Skeletal muscle tissue (tissue), 3 donors: ENCODE measurements at regions not wholly inside any gene's neighbourhood (a gene's known extent, or its start where the extent isn't known, plus 50 kb on each side); places are given as distances from the start of the nearest gene placed in this dataset.
"Not testable (repeated sequence)": the region's sequence is repeated elsewhere in the genome, so short reads cannot be mapped to it uniquely, and the experiment has no call there.

Source experiments
- H3K27ac ChIP-seq: one replicate; pipeline ENCODE4 v1.7.0; 2013; ENCODE audit warnings: mild to moderate bottlenecking, low read depth, low read length, inconsistent platforms
- H3K27me3 ChIP-seq, 3 donors: one replicate each; pipeline ENCODE4 v1.7.0; 2013; ENCODE audit warnings: low read length in 3 of 3; ENCODE audit not compliant: control insufficient read depth in 3 of 3, insufficient read depth in 3 of 3
- H3K36me3 ChIP-seq, 3 donors: one replicate each; pipeline ENCODE4 v1.7.0; 2013; ENCODE audit warnings: low read length in 3 of 3; ENCODE audit not compliant: control insufficient read depth in 3 of 3, insufficient read depth in 3 of 3
- H3K4me1 ChIP-seq, 3 donors: one replicate each; pipeline ENCODE4 v1.7.0; 2013; ENCODE audit warnings: low read length in 3 of 3, mild to moderate bottlenecking in 3 of 3; ENCODE audit not compliant: control insufficient read depth in 3 of 3, insufficient read depth in 3 of 3
- H3K4me3 ChIP-seq, 3 donors: one replicate each; pipeline ENCODE4 v1.7.0; 2013; ENCODE audit warnings: low read length in 3 of 3
- H3K9ac ChIP-seq, 3 donors: one replicate each; pipeline ENCODE4 v1.7.0; 2013; ENCODE audit warnings: low read length in 3 of 3, mild to moderate bottlenecking in 3 of 3, moderate library complexity in 2 of 3, low read depth in 1 of 3
- H3K9me3 ChIP-seq, 3 donors: one replicate each; pipeline ENCODE4 v1.7.0; 2013; ENCODE audit warnings: low read length in 3 of 3; ENCODE audit not compliant: control insufficient read depth in 3 of 3
- donor health status: Osteomylitis.

DNA sequence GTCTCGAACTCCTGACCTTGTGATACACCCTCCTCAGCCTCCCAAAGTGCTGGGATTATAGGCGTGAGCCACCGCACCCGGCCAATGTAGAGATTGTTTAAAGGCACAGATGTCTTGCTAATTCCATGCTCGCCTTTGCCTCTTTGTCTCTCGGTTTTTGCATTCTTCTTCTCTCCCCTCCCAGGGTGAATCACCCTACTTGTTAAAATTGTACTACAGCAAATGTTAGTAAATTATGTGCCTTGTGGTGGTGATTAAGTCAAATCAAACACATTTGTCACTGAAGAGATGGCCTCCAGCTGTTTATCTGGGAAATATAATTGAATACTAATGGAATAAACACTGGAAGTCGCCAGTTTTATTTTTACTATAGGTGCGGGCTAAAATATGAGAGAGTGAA, 384.4 kb upstream of the AUTS2 start:
- Histone ChIP-seq H3K27ac (no peak overlapping the region), H3K4me1 (no peaks in the 10 kb centered on the region), H3K4me3 (no peak overlapping the region), H3K9me3 (no peaks in the 10 kb centered on the region), H3K36me3 (no peaks in the 10 kb centered on the region), H3K9ac (no peak overlapping the region), H3K27me3 (peaks cover 0 to 10% (median 0%) of the 10 kb centered on the region in 3 donors)

DNA sequence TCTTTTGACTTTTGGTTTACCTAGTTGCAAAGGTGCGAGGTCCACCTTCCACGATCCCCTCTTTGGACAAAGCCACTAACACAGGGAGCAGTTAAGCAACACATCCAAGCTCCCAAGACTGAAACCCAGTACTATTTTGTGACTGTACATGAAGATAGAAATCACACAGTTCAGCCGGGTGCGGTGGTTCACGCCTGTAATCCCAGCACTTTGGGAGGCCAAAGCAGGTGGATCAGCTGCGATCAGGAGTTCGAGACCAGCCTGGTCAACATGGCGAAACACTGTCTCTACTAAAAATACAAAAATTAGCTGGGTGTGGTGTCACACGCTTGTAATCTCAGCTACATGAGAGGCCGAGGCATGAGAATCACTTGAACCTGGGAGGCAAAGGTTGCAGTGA, 382.8 kb upstream of the AUTS2 start:
- H3K36me3 ChIP-seq, H3K9ac ChIP-seq, H3K27ac ChIP-seq, H3K4me1 ChIP-seq, H3K27me3 ChIP-seq, H3K4me3 ChIP-seq, H3K9me3 ChIP-seq: not testable (repeated sequence)

DNA sequence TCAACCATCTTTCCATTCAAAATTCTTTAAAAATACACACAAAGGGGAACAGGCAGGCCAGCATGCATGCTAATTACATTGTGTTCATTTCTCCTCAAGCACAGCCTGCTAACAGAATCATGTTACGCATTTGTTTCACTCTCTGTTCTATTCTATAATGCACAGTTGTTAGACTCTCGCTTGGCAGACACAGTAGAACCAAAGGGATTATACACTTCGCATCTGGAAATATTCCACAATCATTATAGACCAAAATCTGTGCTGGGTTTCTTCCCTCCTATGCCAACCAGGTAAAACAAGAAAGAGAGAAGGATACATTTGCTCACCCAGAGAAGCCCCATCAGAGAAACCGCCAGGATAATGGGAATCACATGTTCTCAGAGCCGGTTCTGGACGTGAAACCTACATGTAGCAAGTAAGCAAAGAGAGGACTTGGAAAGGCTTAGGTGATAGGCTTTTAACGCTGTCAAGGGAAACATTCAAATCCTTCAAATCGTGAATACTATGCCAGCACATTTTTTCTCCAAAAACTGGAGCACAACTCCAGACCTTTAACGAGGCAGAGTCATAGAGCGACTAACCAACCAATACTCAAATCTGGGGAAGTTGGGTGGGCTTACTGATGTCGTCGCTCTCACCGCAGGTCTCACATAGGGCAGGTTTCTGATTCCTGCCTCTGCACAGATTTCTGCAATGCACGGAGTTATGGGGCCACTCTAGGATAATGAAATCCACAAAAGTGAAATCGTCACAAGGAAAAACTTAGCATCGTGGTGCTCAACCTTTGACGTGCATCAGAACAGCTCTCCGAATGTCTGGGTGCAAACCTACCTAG, 380.5 kb upstream of the AUTS2 start:
- Histone ChIP-seq H3K4me1 (no peaks in the 10 kb centered on the region), H3K4me3 (peak overlapping the region in 2 of 3 donors; percentile 14 to 15), H3K27me3 (peaks cover 0 to 2% (median 0%) of the 10 kb centered on the region in 3 donors), H3K27ac (no peak overlapping the region), H3K36me3 (no peaks in the 10 kb centered on the region), H3K9me3 (no peaks in the 10 kb centered on the region), H3K9ac (no peak overlapping the region)

DNA sequence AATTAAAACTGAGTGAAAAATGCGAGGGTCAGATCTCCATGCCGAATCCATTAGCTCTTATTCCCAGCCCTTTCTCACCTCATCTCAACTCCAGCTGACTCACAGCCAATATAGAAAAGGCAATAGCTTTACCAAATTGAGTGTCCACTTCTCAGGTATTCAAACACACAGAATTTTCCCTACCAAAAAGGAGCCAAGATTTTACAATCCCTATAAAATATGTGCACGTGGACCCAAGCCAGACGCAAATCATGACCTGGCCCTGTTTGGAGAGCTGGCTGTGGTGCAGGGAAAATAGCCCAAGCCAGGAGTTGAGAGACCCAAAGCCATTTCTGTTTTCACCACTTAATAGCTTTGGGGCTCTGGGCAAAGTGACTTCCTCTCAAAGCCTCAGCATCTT, 379.7 kb upstream of the AUTS2 start:
- Histone ChIP-seq H3K36me3 (no peaks in the 10 kb centered on the region), H3K4me1 (no peaks in the 10 kb centered on the region), H3K9me3 (no peaks in the 10 kb centered on the region), H3K4me3 (no peak overlapping the region), H3K27ac (no peak overlapping the region), H3K27me3 (peaks cover 0 to 2% (median 0%) of the 10 kb centered on the region in 3 donors), H3K9ac (no peak overlapping the region)

DNA sequence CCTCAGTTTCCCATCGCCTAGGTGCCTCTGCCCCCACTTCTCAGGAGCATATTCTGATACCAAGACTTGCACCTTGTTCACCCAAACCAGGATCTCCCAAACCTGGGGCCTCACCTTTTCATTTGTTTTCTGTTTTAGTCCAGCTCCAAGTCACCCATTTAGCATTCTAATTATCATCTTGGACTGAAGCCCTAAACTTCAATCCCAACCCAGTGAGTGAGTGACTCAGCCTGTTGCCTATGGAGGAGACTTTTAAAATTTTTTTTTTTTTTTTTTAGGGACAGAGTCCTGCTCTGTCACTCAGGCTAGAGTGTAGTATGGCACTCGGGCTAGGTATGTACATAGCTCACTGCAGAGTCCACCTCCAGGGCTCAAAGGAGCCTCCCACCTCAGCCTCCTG, 378.9 kb upstream of the AUTS2 start:
- peaks cover 0 to 2% (median 0%) of the 10 kb centered on the region in 3 donors for H3K27me3 ChIP-seq
- no peak overlapping the region for H3K9ac ChIP-seq
- no peaks in the 10 kb centered on the region for H3K9me3 ChIP-seq
- H3K4me3 ChIP-seq = no peak overlapping the region
- no peaks in the 10 kb centered on the region for H3K36me3 ChIP-seq
- no peak overlapping the region for H3K27ac ChIP-seq
- peaks cover 0 to 5% (median 0%) of the 10 kb centered on the region in 3 donors for H3K4me1 ChIP-seq

DNA sequence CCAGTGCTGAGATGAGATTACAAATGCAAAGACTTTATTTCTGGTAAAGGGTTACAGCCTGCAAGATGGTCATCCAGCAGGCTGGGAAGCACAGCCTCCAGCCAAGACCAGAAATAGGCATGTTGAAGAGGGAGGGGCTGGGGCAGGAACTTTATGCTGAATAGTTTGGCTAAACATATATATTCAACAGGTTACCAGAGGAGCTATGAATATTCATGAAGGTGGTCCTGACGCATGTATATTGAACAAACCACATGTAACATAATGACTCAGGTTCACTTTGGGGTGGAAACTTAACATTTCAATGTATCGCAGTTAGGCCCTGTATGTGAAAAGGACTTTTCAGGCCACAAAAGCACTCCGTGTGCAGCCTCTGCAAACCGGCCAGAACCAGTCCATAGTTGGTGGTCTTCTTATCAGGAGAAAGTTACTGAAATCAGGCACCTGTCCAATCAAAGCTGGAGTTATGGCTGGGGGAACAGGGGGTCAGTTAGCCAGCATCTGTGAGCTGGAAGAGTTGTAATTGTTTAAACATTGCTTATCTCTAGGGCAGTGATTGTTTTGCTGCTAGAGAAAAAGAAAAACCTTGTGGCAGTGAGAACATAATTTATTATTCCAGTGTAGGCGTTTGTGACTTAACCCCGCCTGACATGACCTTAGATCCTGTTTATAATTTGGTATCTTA, 372.9 kb upstream of the AUTS2 start:
- H3K9me3 ChIP-seq = no peaks in the 10 kb centered on the region
- no peaks in the 10 kb centered on the region for H3K36me3 ChIP-seq
- H3K4me3 ChIP-seq = no peak overlapping the region
- H3K4me1 ChIP-seq = peaks cover 0 to 6% (median 0%) of the 10 kb centered on the region in 3 donors
- no peaks in the 10 kb centered on the region for H3K27me3 ChIP-seq
- no peak overlapping the region for H3K9ac ChIP-seq
- H3K27ac ChIP-seq = no peak overlapping the region

DNA sequence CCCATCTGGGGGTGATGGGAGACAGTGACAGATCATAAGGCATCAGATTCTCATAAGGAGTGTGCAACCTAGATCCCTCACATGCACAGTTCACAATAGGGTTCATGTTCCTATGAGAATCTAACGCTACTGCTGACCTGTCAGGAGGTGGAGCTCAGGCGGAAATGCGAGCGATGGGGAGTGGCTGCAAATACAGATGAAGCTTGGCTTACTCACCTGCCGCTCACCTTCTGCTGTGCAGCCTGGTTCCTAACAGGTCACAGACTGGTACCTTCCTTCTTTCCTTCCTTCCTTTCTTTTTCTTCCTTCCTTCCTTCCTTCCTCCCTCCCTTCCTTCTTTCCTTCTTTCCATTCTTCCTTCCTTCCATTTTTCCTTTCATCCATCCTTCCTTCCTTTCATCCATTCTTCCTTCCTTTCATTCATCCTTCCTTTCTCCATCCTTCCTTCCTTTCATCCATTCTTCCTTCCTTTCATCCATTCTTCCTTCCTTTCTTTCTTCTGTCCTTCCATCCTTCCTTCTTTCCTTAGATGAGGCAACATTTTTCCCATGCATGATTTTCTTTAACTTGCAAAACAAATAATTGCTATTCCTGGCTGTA, 370.0 kb upstream of the AUTS2 start:
- Histone ChIP-seq H3K27me3 (peaks cover 0 to 8% (median 4%) of the 10 kb centered on the region in 3 donors), H3K36me3 (no peaks in the 10 kb centered on the region), H3K4me1 (peaks cover 0 to 6% (median 0%) of the 10 kb centered on the region in 3 donors), H3K4me3 (no peak overlapping the region), H3K27ac (no peak overlapping the region), H3K9me3 (no peaks in the 10 kb centered on the region), H3K9ac (no peak overlapping the region)

DNA sequence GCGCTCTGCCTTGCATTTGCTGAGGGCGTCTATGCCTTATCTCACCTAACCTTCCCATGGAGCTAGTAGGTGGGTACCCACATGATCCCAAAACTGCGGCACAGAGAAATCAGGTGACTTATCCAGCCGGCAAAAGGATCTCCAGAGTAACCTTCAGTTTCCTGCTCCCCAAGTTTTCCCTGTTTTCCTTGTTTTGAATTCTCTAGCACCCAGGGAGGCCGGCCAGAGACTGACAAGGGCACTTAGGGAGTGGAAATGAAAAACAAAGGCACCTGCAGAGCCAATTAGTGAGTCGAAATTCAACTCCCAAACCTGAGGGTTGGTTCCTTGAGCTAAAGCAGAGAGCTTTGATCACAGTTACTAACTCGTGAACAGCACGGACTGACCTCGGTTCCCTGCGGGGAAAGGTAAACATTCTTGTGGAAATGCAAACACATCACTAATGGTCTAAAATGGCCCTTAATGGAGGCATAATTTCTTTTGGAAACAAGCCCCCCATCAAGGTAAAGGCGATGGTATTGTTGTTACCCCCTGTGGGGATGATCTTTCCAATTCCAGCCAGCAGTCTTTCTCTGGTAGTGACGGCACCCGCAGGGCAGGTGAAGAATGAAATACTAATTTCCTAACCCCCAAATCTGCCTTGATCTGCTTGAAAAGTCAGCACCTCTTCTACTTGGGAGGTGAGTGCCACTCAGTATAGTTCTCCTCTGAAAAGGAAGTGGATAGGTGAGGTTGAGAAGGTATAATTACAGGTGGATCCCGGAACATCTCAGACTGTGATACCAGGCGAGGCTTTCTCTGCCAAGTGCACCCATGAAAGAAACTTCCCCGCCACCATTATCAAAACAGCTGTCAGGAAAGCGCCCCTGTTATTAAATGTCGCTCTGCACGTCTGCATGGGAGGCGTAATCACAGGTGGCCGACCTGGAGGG, 365.6 kb upstream of the AUTS2 start:
- no peaks in the 10 kb centered on the region for H3K9me3 ChIP-seq
- H3K27ac ChIP-seq = no peak overlapping the region
- H3K4me1 ChIP-seq = no peaks in the 10 kb centered on the region
- no peaks in the 10 kb centered on the region for H3K36me3 ChIP-seq
- H3K4me3 ChIP-seq = no peak overlapping the region
- H3K9ac ChIP-seq = no peak overlapping the region
- peaks cover 0 to 12% (median 7%) of the 10 kb centered on the region in 3 donors for H3K27me3 ChIP-seq

DNA sequence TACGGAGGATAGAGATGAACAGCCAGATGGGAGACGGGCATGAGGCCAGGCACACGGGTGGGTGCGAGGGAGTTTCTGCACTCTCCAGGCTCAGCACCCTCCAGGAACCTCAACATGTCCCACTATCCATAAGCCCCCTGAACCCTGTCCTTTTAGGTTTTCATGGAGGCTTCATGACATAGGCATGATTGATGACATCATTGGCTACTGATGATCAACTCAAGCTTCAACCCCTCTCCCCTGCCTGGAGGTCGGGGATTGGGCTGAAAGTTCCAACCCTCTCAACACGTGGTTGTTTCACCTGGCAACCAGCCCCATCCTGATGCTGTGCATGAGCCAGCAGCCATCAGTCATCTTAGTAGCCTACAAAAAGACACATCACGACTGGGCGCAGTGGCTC, 360.7 kb upstream of the AUTS2 start:
- H3K36me3 ChIP-seq = no peaks in the 10 kb centered on the region

More for the DNA sequence above, 360.7 kb upstream of the AUTS2 start:
- Histone ChIP-seq H3K27me3 (peaks cover 0 to 13% (median 7%) of the 10 kb centered on the region in 3 donors), H3K4me3 (no peak overlapping the region), H3K9ac (no peak overlapping the region), H3K27ac (no peak overlapping the region), H3K9me3 (no peaks in the 10 kb centered on the region), H3K4me1 (no peaks in the 10 kb centered on the region)
